Ishikawa (cell line): ENCODE measurements at regions not wholly inside any gene's neighbourhood (a gene's known extent, or its start where the extent isn't known, plus 50 kb on each side); places are given as distances from the start of the nearest gene placed in this dataset.

Experiments used
- CEBPB ChIP-seq: IDR thresholded peaks from 2 replicates; pipeline ENCODE4 v1.6.1; 2012
- CREB1 ChIP-seq: IDR thresholded peaks from 2 replicates; pipeline ENCODE4 v1.6.1; 2012; ENCODE audit warnings: low read depth
- EGR1 ChIP-seq: IDR thresholded peaks from 2 replicates; pipeline ENCODE4 v1.6.1; 2012
- EP300 ChIP-seq: IDR thresholded peaks from 2 replicates; pipeline ENCODE4 v1.6.1; 2012; ENCODE audit warnings: borderline replicate concordance
- FOXM1 ChIP-seq: IDR thresholded peaks from 2 replicates; pipeline ENCODE4 v1.6.1; 2012; ENCODE audit warnings: low read depth, borderline replicate concordance
- MAX ChIP-seq: IDR thresholded peaks from 2 replicates; pipeline ENCODE4 v1.6.1; 2012
- NFIC ChIP-seq: IDR thresholded peaks from 2 replicates; pipeline ENCODE4 v1.6.1; 2012
- RAD21 ChIP-seq: IDR thresholded peaks from 2 replicates; pipeline ENCODE4 v1.6.1; 2012; ENCODE audit warnings: low read depth
- REST ChIP-seq: IDR thresholded peaks from 2 replicates; pipeline ENCODE4 v1.6.1; 2012; ENCODE audit warnings: low read depth, mild to moderate bottlenecking
- TAF1 ChIP-seq: IDR thresholded peaks from 2 replicates; pipeline ENCODE4 v1.6.1; 2012; ENCODE audit warnings: low read depth, mild to moderate bottlenecking
- TCF12 ChIP-seq: IDR thresholded peaks from 2 replicates; pipeline ENCODE4 v1.6.1; 2012; ENCODE audit warnings: low read depth
- TEAD4 ChIP-seq: IDR thresholded peaks from 2 replicates; pipeline ENCODE4 v1.6.1; 2012
- USF1 ChIP-seq: IDR thresholded peaks from 2 replicates; pipeline ENCODE4 v1.6.1; 2012
- YY1 ChIP-seq: IDR thresholded peaks from 2 replicates; pipeline ENCODE4 v1.6.1; 2012; ENCODE audit warnings: low read depth
- ZBTB7A ChIP-seq: IDR thresholded peaks from 2 replicates; pipeline ENCODE4 v1.6.1; 2012; ENCODE audit warnings: low read depth

GRCh38 chr3:27576171-27576570, 92.0 kb upstream of the SLC4A7 start:
- no peak for TF ChIP-seq RAD21
- no peak for TF ChIP-seq TCF12
- TF ChIP-seq ZBTB7A, result no peak
- TF ChIP-seq NFIC, result no peak

GRCh38 chr3:27575499-27575898, 91.3 kb upstream of the SLC4A7 start:
- TF ChIP-seq TCF12 (no peak), YY1 (no peak), TAF1 (no peak), ZBTB7A (no peak), MAX (no peak), FOXM1 (no peak), CREB1 (no peak), USF1 (no peak), NFIC (no peak), CEBPB (no peak), EGR1 (no peak), RAD21 (no peak), TEAD4 (no peak), EP300 (no peak)

- TF ChIP-seq EP300 (no peak), ZBTB7A (no peak), YY1 (no peak), TEAD4 (no peak)
Observed at GRCh38 chr3:27574438-27574795, 90.2 kb upstream of the SLC4A7 start.

GRCh38 chr3:27573780-27574437, 89.7 kb upstream of the SLC4A7 start:
- TF ChIP-seq CREB1, result no peak
- no peak for TF ChIP-seq TAF1
- no peak for TF ChIP-seq TEAD4
- TF ChIP-seq EGR1, result no peak
- no peak for TF ChIP-seq TCF12
- TF ChIP-seq MAX, result no peak
- no peak for TF ChIP-seq EP300
- no peak for TF ChIP-seq ZBTB7A

GRCh38 chr3:27573138-27573537, 89.0 kb upstream of the SLC4A7 start:
- TF ChIP-seq RAD21 (no peak), NFIC (no peak), MAX (no peak)

- TF ChIP-seq TAF1 (no peak), CREB1 (no peak), TEAD4 (no peak), REST (no peak), RAD21 (no peak), TCF12 (no peak), EGR1 (no peak)
Observed at GRCh38 chr3:27571345-27571744, 87.2 kb upstream of the SLC4A7 start.

- TF ChIP-seq TEAD4 (no peak), CREB1 (no peak), CEBPB (no peak), NFIC (no peak), EP300 (no peak), RAD21 (no peak), MAX (no peak), ZBTB7A (no peak), USF1 (no peak), FOXM1 (no peak), TCF12 (no peak)
Observed at GRCh38 chr3:27570421-27571106, 86.4 kb upstream of the SLC4A7 start.
